MG63 (cell line): ENCODE measurements at regions not wholly inside any gene's neighbourhood (a gene's known extent, or its start where the extent isn't known, plus 50 kb on each side); places are given as distances from the start of the nearest gene placed in this dataset.
"Not testable (repeated sequence)": the region's sequence is repeated elsewhere in the genome, so short reads cannot be mapped to it uniquely, and the experiment has no call there.

Experiments
- DNase-seq: peaks from one replicate; pipeline ENCODE4 v3.0.0-alpha.2; 2020
- H3K27me3 ChIP-seq: fragments of 250-450 bp; sonication (Bioruptor Pico); 2 replicates; pipeline ENCODE4 v1.5.1; 2020; ENCODE audit warnings: mild to moderate bottlenecking, moderate library complexity
- H3K36me3 ChIP-seq: fragments of 250-450 bp; sonication (Bioruptor Pico); 2 replicates; pipeline ENCODE4 v1.5.1; 2020; ENCODE audit warnings: mild to moderate bottlenecking, moderate library complexity
- H3K4me3 ChIP-seq: fragments of 250-450 bp; sonication (Bioruptor Pico); 2 replicates; pipeline ENCODE4 v1.5.1; 2020; ENCODE audit warnings: mild to moderate bottlenecking, moderate library complexity
- H3K9me3 ChIP-seq: fragments of 250-450 bp; sonication (Bioruptor Pico); 2 replicates; pipeline ENCODE4 v1.5.1; 2020; ENCODE audit warnings: mild to moderate bottlenecking, moderate library complexity

DNA sequence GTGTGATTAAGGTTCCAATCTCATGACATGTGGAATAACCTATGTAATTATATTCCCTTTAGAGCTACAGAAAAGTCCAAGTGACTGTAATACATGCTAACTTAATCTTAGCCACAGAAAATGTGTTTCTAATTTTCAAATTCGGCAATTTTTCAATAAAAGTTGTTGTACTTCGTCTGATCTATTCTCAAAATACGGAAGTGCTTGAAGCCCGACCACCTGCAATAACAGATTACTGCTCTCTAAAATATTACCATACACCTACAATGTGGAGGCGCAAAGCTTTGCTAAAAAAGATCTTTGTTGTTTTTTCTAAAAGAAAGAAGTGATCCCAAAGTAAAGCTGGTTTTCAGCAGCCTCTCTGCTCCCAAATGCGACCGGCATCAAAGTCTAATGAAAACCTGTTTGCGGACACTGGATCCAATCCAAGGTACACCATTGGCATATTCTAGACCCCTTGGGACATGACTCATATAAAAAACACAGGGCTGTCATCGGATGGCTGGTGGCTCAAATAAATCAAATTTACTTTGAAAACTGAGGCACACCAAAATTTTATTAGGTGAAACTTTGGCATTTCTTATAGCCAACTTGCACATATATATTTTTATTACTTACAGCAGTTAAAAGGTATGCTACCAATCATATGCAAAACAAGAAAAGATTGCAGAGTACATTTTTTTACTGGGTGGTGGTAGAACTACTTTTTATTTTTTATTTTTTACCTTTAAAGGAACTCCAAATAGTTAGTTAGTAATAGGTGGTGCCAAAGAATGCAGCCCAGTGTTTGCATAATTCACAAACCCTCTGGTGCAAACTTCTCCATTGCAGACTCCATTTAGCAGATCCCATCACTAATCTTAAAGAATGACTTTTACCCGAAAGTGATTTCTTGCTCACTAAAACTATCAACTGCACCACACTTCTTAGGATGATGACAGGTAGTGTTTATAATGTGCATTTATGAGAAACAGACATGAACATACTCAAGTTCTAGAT is 118.7 kb upstream of the TBX18 start:
- Histone ChIP-seq H3K36me3 (no peaks in the 10 kb centered on the region), H3K9me3 (no peaks in the 10 kb centered on the region), H3K4me3 (no peak overlapping the region), H3K27me3 (no peaks in the 10 kb centered on the region)
- DNase-seq, result no peak

DNA sequence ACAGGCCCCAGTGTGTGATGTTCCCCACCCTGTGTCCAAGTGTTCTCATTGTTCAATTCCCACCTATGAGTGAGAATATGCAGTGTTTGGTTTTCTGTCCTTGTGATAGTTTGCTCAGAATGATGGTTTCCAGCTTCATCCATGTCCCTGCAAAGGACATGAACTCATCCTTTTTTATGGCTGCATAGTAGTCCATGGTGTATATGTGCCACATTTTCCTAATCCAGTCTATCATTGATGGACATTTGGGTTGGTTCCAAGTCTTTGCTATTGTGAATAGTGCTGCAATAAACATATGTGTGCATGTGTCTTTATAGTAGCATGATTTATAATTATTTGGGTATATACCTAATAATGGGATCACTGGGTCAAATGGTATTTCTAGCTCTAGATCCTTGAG is 115.0 kb upstream of the TBX18 start:
- not testable (repeated sequence) for DNase-seq, H3K9me3 ChIP-seq, H3K27me3 ChIP-seq, H3K36me3 ChIP-seq, H3K4me3 ChIP-seq

DNA sequence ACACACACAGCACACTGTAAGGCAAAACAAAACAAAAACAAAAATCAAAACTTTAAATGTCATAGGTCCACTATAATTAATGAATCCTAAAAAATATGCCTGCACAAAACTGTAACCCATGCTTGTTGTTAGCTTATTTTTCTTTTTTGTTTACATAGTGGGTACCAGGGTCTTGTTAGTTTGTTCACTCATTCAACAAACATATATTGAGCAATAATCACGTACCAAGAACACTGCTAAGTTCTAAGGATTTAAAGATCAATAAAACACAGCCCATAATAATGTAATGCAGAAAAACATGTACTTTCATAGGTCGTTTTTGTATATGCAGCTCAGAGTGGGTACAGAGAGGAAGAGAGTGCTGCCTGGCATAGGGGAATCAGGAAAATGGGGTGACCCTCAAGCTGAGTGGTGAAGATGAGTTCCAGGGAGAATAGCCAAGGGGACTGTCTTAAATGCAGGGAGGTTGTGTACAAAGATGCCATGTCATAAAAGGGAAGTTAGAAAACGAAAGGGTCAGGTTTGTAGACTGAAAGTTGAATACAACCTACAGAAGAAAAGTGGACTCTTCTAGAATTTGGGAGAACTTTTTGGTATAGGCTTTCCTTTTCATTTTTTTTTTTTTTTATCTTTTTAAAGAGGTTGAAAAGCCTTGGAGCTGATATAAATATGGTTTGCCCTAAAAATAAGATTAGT is 113.3 kb upstream of the TBX18 start:
- H3K4me3 ChIP-seq, result no peak overlapping the region
- DNase-seq, result no peak
- H3K27me3 ChIP-seq, result no peaks in the 10 kb centered on the region
- H3K36me3 ChIP-seq, result no peaks in the 10 kb centered on the region
- H3K9me3 ChIP-seq, result no peaks in the 10 kb centered on the region

DNA sequence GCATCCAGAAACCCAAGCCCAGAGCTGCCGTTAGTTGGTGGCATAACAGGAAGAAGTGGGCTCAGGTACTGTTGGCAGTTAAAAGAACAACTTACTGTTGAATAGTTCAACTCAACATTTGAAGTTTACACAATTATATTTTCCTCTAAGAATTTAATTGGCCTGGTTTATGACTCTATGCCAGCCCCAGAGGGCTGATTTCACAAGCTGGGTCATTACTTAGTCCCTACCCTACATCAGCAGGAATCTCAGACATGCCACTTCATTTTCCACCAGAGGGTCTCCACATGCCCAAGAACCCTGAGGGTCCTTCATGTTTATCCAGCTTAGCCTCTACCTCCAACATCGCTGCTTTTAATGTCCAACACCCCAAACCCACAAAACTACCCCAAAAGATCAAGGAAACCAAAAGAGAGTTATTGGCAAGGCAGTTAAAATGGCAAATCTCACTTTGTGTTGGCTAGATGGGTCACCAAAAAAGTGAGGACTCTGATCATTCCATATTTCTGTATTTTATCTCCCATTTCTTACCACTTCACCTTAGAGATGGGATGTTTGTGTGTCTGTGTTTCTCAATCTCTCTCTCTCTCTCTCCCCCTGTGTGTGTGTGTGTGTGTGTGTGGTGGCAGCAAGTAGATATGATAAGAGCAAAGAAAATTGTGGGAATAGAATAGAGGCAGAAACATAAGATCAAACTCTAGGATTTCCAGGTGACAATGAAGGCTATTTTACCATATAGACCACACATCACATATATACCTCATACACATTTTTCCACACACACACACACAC is 112.5 kb upstream of the TBX18 start:
- Histone ChIP-seq H3K9me3 (no peaks in the 10 kb centered on the region), H3K27me3 (no peaks in the 10 kb centered on the region), H3K4me3 (no peak overlapping the region), H3K36me3 (no peaks in the 10 kb centered on the region)
- no peak for DNase-seq

DNA sequence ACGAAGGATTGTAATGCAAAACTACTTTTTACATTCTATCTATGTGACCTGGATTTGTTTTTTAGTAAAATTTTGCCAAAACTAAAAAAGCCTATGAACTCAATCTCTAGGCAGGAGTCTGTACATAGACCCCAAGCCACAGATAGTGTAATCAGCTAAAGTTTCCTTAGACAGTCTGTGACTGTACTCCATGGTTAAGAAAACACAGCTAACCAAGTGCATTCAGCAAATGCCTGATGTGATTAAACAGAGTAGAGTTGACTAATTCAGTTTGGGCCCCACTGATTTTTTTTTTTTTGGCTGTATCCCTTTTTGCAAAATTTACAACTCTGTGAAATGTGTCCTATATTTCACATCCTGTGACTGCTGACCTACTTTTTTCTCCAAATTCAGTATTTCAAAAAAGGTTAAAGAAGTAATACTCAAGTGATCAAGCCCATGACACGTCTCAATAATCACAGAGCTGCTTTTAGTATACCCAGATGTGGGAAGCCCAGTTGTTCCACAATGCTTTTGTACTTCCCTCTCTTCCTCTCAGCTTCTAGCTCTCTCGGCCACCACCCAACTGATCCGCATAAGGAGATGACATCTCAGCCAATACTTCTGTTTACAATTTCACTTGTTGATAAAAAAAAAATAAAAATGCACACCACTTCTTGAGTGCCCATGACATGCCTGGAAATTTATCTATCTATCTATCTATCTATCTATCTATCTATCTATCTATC is 108.8 kb upstream of the TBX18 start:
- Histone ChIP-seq H3K9me3 (no peaks in the 10 kb centered on the region), H3K36me3 (no peaks in the 10 kb centered on the region), H3K27me3 (no peaks in the 10 kb centered on the region), H3K4me3 (no peak overlapping the region)
- DNase-seq, result no peak

DNA sequence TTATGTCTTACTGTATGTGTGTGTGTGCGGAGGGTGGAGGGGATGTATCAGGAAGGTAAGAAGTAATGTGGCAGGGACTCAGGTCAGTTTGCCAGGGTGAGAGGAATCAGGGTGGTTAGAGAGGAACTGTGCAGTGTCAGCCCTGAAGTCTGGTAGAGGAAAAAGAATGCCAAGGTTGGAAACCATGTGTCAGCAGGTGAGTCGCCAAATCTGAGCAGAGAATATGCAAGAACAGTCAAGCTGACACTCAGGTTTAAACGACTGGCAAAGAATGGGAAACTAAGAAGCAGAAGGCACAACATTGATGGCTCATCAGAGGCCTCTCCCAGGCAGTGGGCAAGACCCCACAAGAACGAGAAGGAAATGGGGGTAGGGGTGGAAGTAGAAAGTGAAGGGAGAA is 107.5 kb upstream of the TBX18 start:
- DNase-seq, result no peak
- no peak overlapping the region for H3K4me3 ChIP-seq
- H3K36me3 ChIP-seq, result no peaks in the 10 kb centered on the region
- no peaks in the 10 kb centered on the region for H3K27me3 ChIP-seq
- no peaks in the 10 kb centered on the region for H3K9me3 ChIP-seq

DNA sequence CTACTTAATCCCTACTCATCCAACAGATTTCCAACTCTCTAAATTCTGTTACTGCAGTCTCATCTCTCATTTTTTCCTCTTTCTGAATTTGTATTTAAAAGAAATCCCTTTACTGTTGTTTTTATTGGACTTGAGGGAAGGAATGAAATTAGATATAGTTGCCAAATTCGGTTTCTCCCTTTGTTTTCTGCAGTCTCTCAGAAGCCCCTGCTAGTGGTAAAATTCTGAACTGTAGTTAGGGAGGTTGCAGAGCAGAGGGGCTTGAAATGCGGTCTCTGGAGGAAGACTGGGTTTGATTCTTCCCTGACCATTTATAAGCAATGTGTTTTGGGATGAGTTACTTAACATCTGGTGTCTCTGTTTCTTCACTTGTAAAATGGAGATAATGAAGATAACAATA is 106.3 kb upstream of the TBX18 start:
- H3K4me3 ChIP-seq, result no peak overlapping the region
- H3K9me3 ChIP-seq, result no peaks in the 10 kb centered on the region
- no peaks in the 10 kb centered on the region for H3K36me3 ChIP-seq
- DNase-seq, result no peak
- H3K27me3 ChIP-seq, result no peaks in the 10 kb centered on the region

DNA sequence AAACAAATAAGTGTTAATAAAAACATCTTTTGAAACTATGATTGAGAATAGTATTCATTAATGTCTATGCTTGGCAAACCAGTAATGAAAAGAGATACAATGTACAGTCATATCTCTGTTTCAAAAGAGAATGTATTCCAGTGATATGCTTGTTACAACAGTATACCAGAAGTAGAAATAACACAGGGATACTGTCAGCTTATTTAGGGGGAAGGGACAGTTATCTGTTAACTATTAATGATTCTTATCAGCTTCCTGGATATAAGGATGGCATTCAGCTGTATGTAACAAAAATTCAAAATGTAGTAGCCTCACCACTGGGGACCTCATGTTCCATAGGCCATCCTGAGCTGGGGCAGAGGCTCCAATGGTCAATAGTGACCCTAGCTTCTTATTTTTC is 103.8 kb upstream of the TBX18 start:
- no peak overlapping the region for H3K4me3 ChIP-seq
- no peak for DNase-seq
- H3K36me3 ChIP-seq, result no peaks in the 10 kb centered on the region
- no peaks in the 10 kb centered on the region for H3K9me3 ChIP-seq
- no peaks in the 10 kb centered on the region for H3K27me3 ChIP-seq

DNA sequence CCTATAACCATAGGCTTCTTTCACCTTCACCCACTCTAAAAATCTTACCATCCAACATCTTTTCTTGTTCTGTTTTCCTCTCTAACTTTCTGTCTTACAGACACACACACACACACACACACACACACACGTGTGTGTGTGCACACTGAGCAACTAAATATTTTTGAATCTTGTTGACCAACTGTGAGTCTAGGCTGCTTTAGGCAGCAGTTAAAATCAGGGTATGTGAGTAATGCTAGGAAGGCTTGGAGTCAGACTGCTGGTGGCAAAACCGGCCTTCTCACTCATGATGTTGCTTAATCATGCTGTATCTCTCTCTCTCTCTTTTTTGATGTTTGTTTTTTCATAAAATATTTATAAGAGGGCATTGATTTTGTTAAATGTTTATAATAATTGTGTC is 103.1 kb upstream of the TBX18 start:
- H3K9me3 ChIP-seq, result no peaks in the 10 kb centered on the region
- H3K27me3 ChIP-seq, result no peaks in the 10 kb centered on the region
- DNase-seq, result no peak
- no peaks in the 10 kb centered on the region for H3K36me3 ChIP-seq
- no peak overlapping the region for H3K4me3 ChIP-seq

DNA sequence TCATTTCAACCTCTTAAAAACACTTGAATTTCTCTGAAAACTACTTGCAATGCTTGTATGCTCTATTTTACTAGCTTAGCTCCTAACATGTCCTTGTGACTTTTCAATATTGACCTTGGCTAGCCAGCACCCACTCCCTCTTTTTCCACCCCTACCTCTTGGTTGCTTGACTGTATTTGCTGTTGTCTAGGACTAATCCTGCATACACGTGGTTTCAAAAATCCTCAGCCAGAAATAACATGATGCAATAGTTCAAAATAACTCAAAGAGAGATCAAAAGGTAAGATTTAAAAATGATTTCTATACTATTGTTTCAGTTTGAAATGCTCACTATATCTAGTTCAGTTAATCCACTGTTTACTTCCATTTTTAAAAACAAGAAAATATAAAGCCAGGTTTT is 102.3 kb upstream of the TBX18 start:
- Histone ChIP-seq H3K4me3 (no peak overlapping the region), H3K9me3 (no peaks in the 10 kb centered on the region), H3K36me3 (no peaks in the 10 kb centered on the region), H3K27me3 (no peaks in the 10 kb centered on the region)
- no peak for DNase-seq

DNA sequence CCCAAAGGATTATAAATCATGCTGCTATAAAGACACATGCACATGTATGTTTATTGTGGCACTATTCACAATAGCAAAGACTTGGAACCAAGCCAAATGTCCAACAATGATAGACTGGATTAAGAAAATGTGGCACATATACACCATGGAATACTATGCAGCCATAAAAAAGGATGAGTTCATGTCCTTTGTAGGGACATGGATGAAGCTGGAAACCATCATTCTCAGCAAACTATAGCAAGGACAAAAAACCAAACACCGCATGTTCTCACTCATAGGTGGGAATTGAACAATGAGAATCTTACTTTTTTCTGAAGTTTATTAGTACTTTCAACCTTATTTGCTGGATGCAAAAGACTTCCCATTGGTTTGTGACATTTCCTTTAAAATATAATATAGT is 101.0 kb upstream of the TBX18 start:
- H3K36me3 ChIP-seq, H3K4me3 ChIP-seq, H3K9me3 ChIP-seq, DNase-seq, H3K27me3 ChIP-seq: not testable (repeated sequence)

DNA sequence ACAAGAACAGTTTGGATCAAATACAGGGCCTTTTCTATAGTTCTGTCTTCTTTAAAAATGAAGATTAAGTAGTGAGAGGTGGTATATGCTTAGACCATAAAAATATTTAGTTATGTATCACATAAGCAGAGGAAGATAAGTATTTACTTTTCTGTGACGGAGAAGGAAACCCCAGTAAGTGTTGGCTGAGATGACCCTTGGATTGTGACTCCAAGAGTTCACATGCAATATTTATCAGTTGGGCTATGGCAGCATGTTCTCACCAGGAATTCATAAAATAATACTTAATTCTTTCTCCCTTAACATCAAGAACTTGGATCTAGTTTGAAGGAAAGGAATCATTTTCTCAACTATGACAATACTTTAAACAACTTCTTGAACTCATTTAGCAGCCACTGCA is 98.4 kb upstream of the TBX18 start:
- no peak for DNase-seq
- no peak overlapping the region for H3K4me3 ChIP-seq
- no peaks in the 10 kb centered on the region for H3K27me3 ChIP-seq
- H3K36me3 ChIP-seq, result no peaks in the 10 kb centered on the region
- H3K9me3 ChIP-seq, result no peaks in the 10 kb centered on the region

DNA sequence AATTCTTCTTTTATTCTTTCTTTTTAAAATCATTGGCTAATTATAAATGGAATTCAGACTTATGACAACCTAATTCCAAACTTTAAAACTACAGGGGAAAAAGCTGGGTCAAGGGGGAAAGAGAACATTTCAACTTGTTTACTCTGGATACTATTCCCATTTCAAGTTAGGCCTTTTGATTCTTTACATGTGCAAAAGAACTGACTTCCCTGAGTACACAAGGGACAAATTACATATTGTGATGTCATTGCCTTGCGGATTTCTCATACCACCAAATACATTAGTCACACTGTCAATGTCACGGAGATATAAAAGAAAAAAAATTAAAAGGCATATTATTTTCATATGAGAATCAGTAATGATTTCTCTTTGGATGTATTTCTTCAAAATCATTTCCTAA is 96.5 kb upstream of the TBX18 start:
- H3K36me3 ChIP-seq, result no peaks in the 10 kb centered on the region

DNA sequence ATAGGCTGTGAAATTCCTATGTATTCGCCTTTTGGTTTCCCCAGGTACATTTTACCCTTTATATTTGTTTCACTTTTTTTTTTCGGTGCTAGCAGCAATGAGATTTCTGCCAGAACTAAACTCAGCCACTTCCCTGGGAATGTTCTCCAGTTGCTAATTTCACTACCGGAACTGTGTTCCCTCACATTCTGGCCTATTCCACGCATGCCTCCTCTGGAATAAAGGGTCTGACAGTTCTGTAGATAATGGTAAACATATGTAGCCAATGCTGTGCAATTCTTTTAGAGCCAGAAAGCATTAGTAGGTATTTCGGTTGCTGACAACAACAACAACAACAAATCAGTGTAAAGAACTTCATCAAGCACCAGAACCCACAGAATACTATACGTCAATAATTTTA is 96.1 kb upstream of the TBX18 start:
- no peak for DNase-seq
- Histone ChIP-seq H3K9me3 (no peaks in the 10 kb centered on the region), H3K27me3 (no peaks in the 10 kb centered on the region), H3K4me3 (no peak overlapping the region), H3K36me3 (no peaks in the 10 kb centered on the region)

More for the DNA sequence above, 96.5 kb upstream of the TBX18 start:
- DNase-seq, result no peak
- Histone ChIP-seq H3K4me3 (no peak overlapping the region), H3K9me3 (no peaks in the 10 kb centered on the region), H3K27me3 (no peaks in the 10 kb centered on the region)

DNA sequence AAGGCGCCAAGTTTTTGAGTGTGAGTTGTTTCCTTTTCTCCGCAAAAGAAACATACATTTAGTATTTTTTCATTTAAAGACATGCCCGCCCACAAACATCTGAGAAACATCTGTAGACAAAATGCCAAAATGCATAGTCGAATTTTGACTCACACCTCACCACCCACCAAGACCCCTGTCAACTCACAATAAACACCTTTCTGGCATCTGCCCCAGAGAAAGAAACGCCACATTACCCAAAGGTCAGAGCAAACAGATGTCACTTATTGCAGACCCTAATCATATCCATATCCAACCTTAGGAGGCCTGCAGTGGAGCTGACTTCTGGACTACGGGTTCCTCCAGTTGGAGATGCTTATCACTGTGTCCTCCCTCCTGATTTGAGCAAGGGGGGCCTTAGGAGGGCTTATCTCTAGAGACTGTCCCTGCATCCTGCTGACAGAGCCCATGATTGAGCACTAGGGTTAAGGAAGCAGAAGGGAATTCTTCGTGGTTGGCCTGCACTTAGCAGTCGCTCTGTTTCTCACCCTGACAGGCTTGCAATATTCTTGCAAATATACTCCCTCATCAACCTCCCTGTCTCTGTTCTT is 90.5 kb upstream of the TBX18 start:
- Histone ChIP-seq H3K36me3 (no peaks in the 10 kb centered on the region), H3K27me3 (no peaks in the 10 kb centered on the region), H3K4me3 (no peak overlapping the region), H3K9me3 (no peaks in the 10 kb centered on the region)
- DNase-seq, result no peak

DNA sequence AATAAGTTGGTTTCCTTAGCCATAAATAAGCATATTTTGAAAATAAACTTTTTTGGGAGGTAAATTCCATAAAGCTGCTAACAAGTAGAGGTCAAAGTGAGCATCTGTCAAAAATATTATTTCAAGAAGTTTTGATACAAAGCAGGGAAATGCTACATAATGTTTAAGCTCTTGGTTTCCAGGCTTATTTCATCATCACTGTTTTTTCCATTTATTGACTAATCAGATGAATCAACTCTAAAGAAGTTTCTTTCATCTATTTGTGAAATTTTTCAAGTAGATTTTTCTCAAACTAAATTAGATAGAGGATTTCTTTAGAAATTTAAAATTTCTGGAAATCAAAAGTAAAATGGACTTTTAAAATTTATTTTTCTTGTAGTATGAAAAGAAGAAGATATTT is 89.5 kb upstream of the TBX18 start:
- Histone ChIP-seq H3K9me3 (no peaks in the 10 kb centered on the region), H3K36me3 (no peaks in the 10 kb centered on the region), H3K27me3 (no peaks in the 10 kb centered on the region), H3K4me3 (no peak overlapping the region)
- no peak for DNase-seq
